Suprapubic skin (tissue), 4 donors: ENCODE measurements at regions not wholly inside any gene's neighbourhood (a gene's known extent, or its start where the extent isn't known, plus 50 kb on each side); places are given as distances from the start of the nearest gene placed in this dataset.

Experiments used
- EP300 ChIP-seq: sonication (generic); formaldehyde crosslinking; IDR thresholded peaks from one replicate; pipeline ENCODE4 v1.6.1; 2017; ENCODE audit warnings: antibody characterized with exemption
- POLR2A ChIP-seq, 2 donors: fragments of 450-650 bp; IDR thresholded peaks; one replicate each; pipeline ENCODE4 v1.6.1; 2017; ENCODE audit warnings: antibody characterized with exemption in 2 of 2, mild to moderate bottlenecking in 2 of 2, moderate library complexity in 2 of 2
- POLR2AphosphoS5 ChIP-seq, 3 donors: sonication (generic); formaldehyde crosslinking; IDR thresholded peaks; one replicate each; pipeline ENCODE4 v1.6.1; 2017; ENCODE audit warnings: antibody characterized with exemption in 3 of 3
- TF ChIP-seq, protein P1 (sequence below), 2 donors: fragments of 200-600 bp in 1 of 2; fragments of 450-650 bp in 1 of 2; sonication (generic) in 1 of 2; IDR thresholded peaks; one replicate each; pipeline ENCODE4 v1.5.1; 2016 to 2019; ENCODE audit warnings: antibody characterized with exemption in 2 of 2, mild to moderate bottlenecking in 1 of 2, moderate library complexity in 1 of 2

DNA sequence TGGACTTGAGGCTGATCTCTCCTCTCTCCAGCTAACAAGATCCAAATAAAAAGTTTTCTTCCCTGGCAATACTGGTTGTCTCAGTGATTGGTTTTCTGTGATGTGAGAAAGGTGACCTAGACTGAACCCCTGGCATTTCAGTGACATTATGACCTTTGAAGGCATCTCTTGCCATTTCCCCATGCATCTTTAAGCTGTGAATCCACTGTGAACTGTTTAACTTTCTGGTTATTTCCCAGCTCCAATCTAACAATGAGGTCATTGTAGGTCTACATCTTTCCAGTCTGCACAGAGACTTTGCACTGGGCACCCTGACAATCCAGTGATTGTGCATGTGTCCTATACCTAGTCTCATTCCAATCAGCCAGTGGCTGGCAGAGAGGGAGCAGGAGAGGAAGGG lies 155.9 kb upstream of the NUDT4 start:
- TF ChIP-seq POLR2A (IDR thresholded peaks at IDR 0.05) = no peak
- TF ChIP-seq, protein P1, sequence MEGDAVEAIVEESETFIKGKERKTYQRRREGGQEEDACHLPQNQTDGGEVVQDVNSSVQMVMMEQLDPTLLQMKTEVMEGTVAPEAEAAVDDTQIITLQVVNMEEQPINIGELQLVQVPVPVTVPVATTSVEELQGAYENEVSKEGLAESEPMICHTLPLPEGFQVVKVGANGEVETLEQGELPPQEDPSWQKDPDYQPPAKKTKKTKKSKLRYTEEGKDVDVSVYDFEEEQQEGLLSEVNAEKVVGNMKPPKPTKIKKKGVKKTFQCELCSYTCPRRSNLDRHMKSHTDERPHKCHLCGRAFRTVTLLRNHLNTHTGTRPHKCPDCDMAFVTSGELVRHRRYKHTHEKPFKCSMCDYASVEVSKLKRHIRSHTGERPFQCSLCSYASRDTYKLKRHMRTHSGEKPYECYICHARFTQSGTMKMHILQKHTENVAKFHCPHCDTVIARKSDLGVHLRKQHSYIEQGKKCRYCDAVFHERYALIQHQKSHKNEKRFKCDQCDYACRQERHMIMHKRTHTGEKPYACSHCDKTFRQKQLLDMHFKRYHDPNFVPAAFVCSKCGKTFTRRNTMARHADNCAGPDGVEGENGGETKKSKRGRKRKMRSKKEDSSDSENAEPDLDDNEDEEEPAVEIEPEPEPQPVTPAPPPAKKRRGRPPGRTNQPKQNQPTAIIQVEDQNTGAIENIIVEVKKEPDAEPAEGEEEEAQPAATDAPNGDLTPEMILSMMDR (IDR thresholded peaks at IDR 0.05) = no peak
- no peak for TF ChIP-seq POLR2AphosphoS5 (IDR thresholded peaks at IDR 0.05)
- TF ChIP-seq EP300 = no peak
